NCI-H1092 treated with DMSO at 0.1 percent for 48 hours (cell line): ENCODE measurements at regions not wholly inside any gene's neighbourhood (a gene's known extent, or its start where the extent isn't known, plus 50 kb on each side); places are given as distances from the start of the nearest gene placed in this dataset.

Experiments used
- DNase-seq: peaks from one replicate; lab custom pipeline; 2025; lab: John Stamatoyannopoulos, UW

DNA sequence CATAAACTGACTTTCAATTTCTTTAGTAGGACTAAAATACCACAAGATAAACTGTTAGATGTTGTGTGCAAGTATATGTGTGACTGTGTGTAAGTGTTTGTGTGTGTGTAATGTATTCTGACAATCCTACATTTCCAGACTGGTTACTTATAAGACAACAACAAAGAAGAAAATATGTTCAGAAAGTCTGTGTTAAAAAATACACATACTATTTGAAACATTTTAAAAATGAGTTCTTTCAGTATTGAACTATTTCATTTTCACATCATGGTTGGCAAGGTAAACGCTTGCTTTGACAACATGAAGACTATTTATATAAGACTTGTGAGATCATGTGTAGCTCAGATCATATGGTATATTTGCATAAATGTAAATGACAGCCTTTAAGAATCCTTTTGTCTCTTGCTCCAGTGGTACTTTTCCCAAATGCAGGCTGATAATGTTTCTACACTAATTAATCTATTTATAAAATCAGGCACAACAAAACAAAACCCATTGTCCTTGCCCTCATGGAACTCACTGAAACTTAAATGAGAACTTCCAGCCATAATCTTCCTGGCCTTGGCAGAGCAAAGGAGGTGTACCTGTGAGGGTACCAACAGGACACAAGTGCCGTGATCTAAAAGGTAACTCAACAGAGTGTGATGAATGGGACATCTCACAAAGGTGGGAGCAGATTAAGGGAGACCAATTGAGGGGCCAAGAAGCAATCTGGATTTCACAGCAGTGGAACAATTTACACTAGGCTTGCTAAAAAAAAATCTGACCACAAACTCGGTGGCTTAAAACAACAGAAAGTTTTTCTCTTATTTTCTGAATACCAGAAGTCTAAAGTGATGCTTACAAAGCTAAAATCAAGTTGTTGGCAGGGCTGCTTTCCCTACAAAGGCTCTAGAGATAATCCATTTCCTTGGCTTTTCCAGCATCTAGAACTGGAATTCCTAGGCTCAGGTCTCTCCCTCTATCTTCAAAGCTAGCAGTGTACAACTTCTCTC is 349.0 kb downstream of the TBC1D4 start:
- no peak for DNase-seq

DNA sequence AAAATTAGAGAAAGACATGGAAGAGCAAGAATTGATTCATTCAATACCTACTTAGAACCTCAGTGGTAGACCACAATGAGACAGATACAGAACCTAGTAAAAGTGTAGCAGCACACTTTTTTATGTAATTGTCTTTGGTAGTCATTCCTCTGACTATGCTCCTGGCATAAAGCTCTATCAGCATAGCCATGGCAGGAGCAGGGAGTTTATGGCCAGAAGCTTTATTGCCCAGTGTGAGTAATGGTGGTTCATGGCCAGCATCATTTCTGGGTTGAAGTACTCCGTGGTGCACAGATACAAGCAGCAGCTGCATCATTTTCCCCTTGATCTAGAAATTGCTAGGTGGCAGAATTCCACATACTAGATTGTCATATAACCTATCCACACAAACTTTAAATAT is 352.6 kb downstream of the TBC1D4 start:
- DNase-seq: no peak

DNA sequence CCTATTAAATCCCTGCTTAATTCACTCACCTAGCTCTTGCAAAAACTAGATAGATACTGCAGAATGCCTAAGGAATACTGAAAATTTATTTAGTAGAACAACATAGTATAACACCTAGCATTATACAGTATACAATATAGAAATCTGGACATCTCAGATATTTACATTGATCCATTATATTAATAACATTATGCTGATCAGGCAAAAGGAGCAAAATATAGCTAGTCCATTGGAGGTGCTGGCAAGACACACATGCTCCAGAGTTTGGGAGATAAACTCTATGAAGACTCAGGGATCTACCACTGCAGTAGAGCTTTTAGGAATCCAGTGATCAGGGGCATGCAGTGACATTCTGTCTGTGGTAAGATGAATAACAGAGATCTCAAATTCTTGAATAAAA is 357.6 kb downstream of the TBC1D4 start:
- no peak for DNase-seq

DNA sequence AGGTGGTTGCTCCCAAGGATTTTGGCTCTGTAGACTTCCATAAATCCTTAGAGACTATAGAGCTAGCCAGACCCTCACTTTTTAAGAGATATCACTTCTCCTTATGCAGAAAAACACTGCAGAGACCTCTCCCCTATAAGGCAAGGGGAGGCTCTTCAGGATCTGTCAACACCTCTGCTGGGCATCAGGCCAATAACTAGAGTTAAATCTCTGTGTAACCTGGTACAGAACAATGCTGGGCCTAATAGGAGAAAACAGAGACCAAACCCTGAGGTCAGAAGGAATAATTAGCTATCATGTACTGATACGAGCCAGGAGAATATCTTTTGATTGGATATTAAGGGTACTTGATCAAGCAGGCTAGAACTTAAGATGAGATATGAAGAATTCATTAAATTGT is 358.5 kb downstream of the TBC1D4 start:
- DNase-seq: no peak

DNA sequence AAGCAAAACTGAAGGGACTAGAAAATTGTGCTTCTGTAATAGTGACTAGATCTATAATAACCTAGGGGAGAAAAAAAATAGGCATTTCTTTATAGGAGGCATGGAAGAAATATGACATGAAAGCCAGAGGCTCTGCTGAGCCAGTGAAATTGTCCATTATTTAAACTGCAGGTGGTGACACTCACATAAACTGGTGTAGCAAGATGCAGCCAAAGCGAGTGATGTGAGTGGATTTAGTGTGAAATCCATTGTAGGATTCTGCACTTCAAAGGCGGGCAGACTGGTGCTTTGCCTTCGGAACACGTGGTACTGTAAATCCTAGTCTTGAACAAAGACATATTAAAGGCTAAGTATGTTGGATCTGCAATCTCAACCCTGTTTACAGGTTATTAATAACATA is 361.9 kb downstream of the TBC1D4 start:
- DNase-seq: no peak

DNA sequence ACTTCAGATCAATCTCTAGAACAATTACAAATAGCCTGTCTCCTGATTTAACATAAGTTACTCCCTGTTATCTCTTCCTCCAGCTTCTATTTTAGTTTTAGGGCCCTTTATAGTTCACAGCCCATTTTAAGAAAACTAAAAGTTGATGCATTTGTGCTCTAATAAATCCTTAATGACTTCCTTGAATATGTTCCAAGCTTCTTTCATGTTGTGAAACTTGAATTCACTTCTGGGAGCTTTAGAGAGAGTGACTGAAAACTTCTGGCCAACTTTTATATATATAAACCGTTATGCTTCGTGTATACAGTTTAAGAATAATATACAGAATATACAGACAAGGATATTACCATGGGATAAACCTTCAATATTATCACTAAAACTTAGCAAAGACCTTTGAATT is 366.8 kb downstream of the TBC1D4 start:
- no peak for DNase-seq

DNA sequence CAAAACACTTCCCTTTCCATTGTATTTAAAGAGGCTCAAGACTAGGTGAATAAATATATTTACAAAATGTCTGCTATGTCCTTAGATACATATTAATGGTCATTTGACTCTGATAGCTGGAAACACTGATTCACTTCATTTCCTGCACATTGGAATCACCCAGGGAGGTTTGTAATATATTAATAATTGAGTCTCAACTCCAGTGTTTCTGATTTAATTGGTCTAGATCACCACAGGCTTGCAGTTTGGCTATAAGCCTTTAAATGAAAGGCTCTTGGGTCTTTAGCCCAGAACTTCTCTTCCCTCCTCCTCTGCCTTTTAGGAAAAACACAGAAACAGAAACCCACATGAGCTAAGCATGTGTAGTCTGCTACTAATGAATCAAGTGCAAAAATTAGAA is 378.0 kb downstream of the TBC1D4 start:
- no peak for DNase-seq

DNA sequence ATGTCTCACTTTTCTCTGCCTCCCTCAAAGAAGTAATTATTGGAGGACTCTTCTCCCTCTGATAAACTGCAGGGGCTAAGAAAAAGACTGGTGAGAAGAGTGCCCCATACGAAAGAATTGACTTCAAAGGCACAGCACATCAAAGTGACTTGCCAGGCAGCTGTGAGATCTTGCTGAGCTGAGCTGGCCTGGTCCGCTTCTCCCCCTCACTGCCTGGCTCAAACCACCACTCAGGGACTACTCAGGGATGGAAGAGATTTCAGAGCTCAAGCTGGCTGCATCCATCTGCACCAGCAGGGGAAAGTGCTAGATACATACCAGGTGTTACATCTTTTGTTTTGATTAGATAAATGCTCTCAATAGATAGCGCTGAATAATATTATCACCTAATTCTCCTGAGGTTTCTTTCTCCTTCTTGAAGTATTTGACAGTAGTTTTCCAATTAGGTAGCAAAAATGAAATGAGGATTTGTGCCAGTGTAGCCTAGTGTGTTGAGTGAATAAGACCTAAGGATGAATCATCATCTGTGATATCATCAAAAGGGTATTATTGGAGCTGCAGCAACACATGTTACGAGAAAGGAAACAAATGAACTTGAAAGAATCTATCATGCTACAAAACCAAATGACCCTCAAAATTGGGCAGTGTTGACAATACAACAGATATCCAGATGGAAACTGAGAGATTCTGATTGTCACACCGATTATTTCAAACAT is 379.8 kb downstream of the TBC1D4 start:
- DNase-seq: no peak

DNA sequence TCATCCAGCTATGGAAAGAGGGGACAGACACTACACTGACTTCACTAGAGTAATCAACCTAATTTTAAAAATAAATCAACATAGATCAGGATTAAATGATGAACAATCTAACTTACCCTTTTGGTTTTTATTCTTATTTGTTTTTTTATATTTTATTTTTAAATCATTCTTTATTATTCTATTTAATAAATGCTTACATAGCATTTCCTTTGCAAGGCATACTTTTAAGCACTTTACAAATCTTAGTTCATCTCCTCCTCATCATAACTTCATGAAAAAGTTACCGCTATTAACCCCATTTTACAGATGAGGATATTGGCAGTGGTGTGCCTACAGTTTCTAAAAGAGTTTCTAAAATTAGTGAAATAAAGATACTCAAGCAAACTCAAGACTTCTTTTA is 380.6 kb downstream of the TBC1D4 start:
- DNase-seq: no peak

DNA sequence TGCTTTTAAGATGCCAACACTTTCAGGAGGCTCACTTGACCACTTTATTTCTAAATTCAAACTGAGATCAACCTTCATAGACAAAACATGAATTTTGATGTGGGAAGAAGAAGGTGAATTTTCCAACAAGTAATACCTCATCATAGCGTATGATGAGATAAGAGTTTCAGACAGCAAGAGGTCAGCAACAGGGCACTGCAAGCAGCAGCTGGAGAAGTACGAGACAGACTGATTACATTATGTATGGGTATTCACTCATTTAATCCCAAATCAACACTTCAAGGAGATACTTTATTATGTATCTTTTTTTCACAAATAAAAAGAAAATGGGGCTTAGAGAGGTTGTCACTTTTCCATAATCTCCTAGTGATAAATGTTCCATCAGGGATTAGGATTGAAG is 389.8 kb downstream of the TBC1D4 start:
- no peak for DNase-seq

DNA sequence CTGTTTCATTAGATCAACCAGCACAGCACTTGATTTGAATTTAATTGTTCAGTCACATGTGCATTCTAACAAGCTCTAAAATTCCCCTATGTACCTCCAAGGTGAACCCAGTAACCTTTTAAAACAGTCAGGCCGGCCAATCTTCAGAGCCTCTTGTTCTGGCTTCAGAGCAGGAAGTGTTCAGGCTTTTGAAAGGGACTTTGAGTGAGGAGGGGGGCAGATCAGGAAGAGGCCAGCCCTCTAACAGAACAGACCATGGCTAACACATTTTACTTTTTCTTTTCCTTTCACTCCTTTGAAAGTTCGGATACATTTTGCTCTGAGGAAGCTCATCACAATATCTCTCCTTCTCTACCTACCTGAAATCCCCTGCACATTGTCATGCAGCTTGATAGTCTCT is 390.3 kb downstream of the TBC1D4 start:
- no peak for DNase-seq

DNA sequence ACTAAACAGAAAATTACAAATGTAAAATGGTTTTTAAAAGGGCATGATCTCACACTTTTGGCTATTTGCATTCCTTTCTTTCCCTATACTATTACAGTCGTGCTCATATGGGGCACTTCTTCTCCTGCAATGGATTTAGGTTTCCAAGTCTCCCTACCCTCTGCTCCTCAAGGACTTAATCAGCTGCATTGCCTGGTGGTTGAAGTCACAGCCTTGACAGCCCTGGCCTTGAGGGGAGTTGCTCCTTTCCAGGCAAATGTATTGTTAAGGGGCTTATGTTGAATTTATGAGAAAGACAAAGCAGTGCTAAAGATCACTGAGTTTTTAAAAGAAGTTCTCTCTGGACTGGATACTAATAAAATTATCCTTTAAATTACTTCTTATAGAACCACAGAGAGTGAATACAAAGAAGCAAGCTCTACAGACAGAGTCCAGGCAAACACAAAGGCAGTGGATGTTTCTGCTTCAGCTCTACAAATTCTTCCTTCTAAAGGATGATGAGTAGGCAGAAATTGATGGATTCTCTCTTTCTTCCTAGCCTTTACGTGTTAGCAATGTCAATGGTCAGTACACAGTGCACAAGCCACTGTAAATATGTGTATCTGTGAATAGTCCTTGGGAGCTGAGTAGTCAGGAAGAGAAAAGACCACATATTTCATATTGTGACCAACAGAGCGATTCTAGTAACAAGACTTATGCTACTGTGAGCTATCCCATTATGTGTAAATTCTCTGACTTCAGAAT is 390.9 kb downstream of the TBC1D4 start:
- no peak for DNase-seq

DNA sequence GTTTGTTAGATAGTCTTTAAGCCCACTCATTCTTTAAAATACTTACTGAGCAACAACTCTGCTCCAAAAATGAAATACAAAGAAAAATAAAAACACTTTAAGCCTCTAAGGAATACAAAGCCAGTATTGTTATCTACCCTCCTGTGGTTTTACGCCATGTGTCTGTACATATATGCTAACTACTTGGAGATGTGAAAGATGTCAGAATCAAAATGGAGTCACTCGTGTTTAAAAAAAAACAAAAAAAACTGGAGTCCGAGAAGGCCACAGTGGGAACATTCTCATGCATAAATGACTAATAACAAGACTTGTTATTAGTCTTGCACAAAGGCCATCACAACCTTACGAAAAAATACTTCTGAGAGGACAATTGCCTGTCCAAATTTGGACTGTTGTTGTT is 393.1 kb downstream of the TBC1D4 start:
- no peak for DNase-seq

DNA sequence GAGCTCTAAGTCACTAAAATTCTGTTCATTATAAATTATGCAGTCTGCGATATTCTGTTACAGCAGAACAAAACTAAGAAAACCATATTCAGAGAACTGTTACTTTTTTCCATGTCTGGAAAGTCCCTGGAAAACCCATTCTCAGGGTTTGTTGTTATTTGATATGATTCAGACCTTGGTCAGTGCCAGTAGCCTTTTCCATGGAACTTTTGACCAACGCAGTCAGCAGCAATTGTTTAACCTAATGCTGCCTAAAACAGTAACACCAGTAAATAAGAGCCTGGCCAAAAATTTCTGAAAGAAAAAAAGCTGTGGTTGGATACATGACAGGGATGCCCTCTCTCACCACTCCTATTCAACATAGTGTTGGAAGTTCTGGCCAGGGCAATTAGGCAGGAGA is 402.7 kb downstream of the TBC1D4 start:
- DNase-seq: no peak

DNA sequence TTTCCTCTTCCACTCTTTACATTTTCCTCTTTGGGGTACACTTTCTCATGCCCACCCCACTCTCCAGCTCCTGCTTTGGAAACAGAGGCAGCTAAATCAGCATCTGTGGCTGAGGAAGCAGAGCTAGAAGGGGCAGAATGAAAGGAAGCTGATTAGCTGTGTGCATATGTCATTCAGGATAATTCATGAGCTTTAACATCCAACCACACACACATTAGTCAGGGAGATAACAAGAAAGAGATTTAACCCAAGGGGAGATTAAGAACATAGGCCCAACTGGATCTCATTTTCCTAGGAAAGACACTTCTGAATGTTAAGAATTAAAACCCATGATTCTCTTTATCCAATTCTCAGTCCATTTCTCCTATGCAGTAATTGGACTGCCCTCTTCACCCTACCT is 405.5 kb downstream of the TBC1D4 start:
- DNase-seq: no peak

DNA sequence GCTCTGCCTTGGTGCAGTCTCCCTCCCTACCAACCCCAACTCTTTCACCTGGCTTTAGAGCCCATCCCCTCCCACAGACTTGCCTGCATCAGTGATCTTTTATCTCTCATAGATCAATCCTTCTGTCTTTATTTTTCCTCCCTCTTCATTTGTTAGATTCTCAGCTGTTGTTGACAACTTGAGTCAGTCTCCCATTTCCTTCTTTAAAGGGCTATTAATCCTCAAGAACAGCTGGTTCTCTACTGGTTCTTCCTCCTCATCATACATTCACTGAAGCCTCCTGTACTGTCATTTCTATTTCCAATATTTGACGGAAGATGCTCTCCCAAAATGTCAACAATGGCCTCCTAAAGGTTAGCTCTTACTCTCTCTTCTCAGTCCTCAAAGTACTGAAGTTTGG is 408.2 kb downstream of the TBC1D4 start:
- DNase-seq: no peak

DNA sequence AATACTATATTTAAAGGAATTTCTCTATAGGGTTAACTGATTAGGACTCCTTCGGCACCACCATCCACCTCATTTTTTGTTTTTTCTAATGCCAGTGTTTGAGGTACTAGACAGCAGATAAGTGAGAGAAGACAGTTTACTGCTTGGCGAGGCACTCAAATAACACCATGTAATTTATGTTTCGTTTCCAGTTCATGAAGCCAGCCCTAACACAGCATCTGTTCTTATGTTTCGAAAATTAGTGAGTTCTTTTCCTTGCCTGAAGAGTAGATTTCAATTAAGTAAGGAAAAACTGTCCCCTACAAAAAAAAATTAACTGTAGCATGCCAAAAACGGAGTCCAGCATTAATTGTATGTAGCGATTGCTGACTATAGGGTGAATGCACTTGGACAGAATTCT is 409.1 kb downstream of the TBC1D4 start:
- DNase-seq: no peak

DNA sequence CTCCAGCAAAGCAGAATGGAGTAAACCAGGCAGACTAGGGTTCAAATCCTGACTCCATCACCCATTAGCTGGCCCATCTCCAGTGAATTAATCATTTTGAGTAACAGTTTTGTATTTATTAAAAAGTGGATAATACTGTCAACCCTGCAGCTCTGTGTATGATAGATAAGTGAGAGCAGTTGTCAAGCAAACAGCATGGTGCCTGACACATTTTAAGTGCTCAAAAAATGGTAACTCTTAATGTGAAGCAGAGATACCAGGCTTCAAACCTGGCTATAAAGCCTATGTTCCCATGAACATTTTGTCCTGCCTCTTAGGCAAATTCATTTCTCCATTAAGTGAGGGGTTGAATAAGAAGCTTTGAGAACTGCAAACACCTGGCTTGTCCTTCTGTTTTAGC is 409.6 kb downstream of the TBC1D4 start:
- no peak for DNase-seq

DNA sequence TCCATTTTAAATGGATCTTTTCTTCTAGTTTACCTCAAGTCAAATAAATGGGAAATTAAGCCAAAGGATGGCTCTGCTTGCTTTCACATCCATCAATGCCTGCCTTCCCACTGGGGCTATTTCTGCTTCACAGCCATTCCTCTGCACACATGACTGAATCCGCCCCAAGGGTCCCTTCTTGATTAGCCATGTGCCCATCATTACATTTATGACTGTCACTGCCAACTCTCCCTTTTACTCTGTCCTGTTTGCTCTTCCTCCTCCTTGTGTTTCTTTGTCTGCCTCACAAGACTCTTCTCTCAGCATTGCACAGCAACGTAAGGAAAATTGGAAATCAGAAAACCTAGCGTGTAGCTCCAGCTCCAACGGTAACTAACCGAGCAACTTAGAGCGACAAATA is 410.2 kb downstream of the TBC1D4 start:
- DNase-seq: no peak

DNA sequence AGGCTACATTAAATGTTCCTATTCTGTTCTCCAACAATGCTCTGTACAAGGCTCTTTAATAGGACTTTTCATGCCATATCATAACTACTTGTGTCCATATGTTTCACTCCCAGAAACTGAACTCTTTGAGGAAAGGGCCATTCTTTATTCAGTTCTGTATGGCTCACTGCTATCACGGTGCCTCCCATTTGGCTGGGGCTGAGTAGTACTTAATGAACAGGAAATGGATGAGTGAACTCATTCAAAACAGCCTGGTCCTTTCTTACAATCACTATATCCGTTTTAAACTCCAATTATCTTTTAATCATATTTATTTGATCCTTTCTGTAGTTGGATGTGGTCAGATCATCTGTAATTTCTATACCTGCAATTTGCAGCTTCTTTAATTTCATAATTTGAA is 410.6 kb downstream of the TBC1D4 start:
- DNase-seq: no peak

DNA sequence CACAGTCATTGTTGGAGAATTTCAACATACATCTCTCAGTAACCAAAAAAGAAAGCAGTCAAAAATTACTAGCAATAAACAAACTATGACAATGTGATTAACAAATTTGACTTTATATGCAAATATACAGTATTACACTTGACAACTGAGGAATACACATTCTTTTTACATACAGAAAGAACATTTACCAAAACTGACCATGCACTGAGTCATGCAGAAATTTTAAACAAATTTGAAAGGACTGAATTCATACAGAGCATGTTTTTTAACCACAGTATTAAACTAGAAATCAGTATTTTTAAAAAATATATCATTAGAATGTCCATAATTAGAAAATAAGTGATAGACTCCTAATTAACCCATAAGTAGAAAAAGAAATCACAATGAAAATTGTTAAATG is 420.1 kb downstream of the TBC1D4 start:
- no peak for DNase-seq

DNA sequence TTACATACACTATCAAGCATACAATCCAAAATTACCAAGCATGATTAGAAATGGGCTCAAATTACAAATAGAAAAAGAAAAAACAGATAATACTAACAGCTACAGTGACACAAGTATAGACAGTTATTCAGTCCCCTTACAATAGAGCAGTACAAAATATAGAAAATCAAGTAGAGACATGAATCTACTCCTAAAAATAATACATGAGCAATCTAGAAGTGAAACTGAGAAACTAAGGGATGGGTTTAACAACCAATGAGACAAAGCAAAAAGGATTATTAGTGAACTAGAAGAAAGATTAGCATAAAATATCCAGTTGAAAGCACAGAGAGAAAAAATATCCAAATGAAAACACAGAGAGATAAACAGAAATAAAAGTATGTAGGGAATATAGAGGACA is 426.7 kb downstream of the TBC1D4 start:
- DNase-seq: no peak

DNA sequence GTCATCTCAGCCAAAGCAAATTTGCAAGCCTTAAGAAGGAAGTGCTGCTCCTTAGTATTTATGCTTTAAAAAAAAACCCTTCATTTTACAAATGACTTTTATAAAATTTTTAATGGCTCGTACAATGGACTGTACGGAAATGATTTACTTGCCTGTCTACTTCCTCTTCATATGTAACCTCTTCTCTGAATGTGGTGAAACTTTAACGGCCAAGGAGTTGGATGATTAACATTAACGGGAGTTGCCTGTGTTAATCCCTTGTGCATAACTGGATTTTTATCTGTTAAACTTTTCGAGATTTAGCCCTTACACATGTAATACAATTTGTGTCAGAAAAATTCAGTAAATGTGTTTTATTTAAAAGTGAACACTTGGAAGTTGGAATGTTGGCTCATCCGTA is 429.4 kb downstream of the TBC1D4 start:
- no peak for DNase-seq
